ENCODE measurements at regions not wholly inside any gene's neighbourhood (a gene's known extent, or its start where the extent isn't known, plus 50 kb on each side); places are given as distances from the start of the nearest gene placed in this dataset.

GRCh38 chr10:100625816-100626215 lies 90.1 kb downstream of the HIF1AN start:
- intact Hi-C loops (cut with DNase I; ENCODE audit: low total_unique reads), result no loop called here
- Histone ChIP-seq H3K27ac (no peak overlapping the region), H3K27me3 (no peaks in the 10 kb centered on the region), H3K4me3 (no peak overlapping the region), H3K9me3 (no peaks in the 10 kb centered on the region), H3K4me1 (no peaks in the 10 kb centered on the region), H3K36me3 (ENCODE audit: low read depth, missing control alignments) (no peaks in the 10 kb centered on the region)
- 49 to 61% methylated on average over 5 to 8 of the region's 8 CpGs for WGBS, 2 donors
- no peak for DNase-seq
- TF ChIP-seq, protein P1, sequence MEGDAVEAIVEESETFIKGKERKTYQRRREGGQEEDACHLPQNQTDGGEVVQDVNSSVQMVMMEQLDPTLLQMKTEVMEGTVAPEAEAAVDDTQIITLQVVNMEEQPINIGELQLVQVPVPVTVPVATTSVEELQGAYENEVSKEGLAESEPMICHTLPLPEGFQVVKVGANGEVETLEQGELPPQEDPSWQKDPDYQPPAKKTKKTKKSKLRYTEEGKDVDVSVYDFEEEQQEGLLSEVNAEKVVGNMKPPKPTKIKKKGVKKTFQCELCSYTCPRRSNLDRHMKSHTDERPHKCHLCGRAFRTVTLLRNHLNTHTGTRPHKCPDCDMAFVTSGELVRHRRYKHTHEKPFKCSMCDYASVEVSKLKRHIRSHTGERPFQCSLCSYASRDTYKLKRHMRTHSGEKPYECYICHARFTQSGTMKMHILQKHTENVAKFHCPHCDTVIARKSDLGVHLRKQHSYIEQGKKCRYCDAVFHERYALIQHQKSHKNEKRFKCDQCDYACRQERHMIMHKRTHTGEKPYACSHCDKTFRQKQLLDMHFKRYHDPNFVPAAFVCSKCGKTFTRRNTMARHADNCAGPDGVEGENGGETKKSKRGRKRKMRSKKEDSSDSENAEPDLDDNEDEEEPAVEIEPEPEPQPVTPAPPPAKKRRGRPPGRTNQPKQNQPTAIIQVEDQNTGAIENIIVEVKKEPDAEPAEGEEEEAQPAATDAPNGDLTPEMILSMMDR (IDR thresholded peaks at IDR 0.05), result no peak
- no peak for TF ChIP-seq POLR2A (IDR thresholded peaks at IDR 0.05)

GRCh38 chr10:100628061-100628460 lies 92.3 kb downstream of the HIF1AN start:
- intact Hi-C loops (cut with DNase I; ENCODE audit: low total_unique reads), result no loop called here

DNA sequence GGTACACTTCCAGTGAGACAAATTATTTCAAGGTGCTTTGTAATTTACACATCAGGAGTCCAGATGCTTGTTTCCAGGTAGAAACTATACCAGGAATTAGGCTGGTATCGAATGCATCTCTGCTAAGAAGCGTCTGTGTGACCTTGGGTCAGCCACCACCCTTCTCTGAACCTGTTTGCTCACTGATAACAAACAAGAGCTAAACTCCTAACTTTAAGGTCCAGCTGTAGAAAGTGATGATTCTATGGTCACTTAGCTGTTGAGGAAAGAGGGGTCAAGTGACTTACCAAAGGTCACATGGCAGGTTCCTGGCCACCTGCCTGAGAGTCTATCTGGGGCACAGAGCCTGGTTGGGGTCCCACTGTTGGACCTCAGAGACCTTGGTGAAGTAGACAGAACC lies 95.4 kb downstream of the HIF1AN start:
- H3K9me3 ChIP-seq, result no peaks in the 10 kb centered on the region
- no peak overlapping the region for H3K4me3 ChIP-seq
- no peaks in the 10 kb centered on the region for H3K4me1 ChIP-seq
- intact Hi-C loops (cut with DNase I; ENCODE audit: low total_unique reads), result no loop called here
- TF ChIP-seq, protein P1 (IDR thresholded peaks at IDR 0.05), result no peak
- no peak for TF ChIP-seq POLR2A (IDR thresholded peaks at IDR 0.05)
- H3K27ac ChIP-seq, result no peak overlapping the region
- WGBS, 2 donors, result 41 to 50% methylated on average over 2 of the region's 2 CpGs
- no peaks in the 10 kb centered on the region for H3K36me3 ChIP-seq (ENCODE audit: low read depth, missing control alignments)
- no peaks in the 10 kb centered on the region for H3K27me3 ChIP-seq
- DNase-seq, result no peak

More at GRCh38 chr10:100628061-100628460, 92.3 kb downstream of the HIF1AN start:
- no peak for DNase-seq
- H3K4me1 ChIP-seq, result no peaks in the 10 kb centered on the region
- H3K27me3 ChIP-seq, result no peaks in the 10 kb centered on the region
- no peak overlapping the region for H3K4me3 ChIP-seq
- no peaks in the 10 kb centered on the region for H3K9me3 ChIP-seq
- 78 to 79% methylated on average over 10 of the region's 10 CpGs for WGBS, 2 donors
- no peak for TF ChIP-seq POLR2A (IDR thresholded peaks at IDR 0.05)
- TF ChIP-seq, protein P1 (IDR thresholded peaks at IDR 0.05), result no peak
- H3K36me3 ChIP-seq (ENCODE audit: low read depth, missing control alignments), result no peaks in the 10 kb centered on the region
- H3K27ac ChIP-seq, result no peak overlapping the region

DNA sequence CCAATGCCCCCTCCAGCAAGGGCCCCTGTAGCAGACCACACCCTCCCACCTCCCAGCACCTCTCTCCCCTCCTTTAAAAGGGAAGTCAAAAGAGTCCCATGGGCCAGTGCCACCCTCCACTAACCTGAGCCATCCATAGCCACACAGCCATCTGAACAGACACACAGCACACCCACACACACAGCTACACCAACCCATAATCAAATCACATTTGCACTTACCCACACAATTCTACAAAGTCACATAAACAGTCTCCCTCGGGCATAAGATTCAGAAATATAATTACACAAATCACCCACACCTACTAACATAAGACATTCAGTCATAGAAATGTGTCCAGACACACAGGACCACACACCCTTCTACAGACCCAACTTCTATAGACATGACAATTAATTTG lies 96.3 kb downstream of the HIF1AN start:
- Histone ChIP-seq H3K27me3 (no peaks in the 10 kb centered on the region), H3K4me3 (no peak overlapping the region), H3K4me1 (no peaks in the 10 kb centered on the region), H3K36me3 (ENCODE audit: low read depth, missing control alignments) (no peaks in the 10 kb centered on the region), H3K27ac (no peak overlapping the region), H3K9me3 (no peaks in the 10 kb centered on the region)
- no peak for TF ChIP-seq POLR2A (IDR thresholded peaks at IDR 0.05)
- TF ChIP-seq, protein P1 (IDR thresholded peaks at IDR 0.05), result no peak
- no peak for DNase-seq
- intact Hi-C loops (cut with DNase I; ENCODE audit: low total_unique reads), result no loop called here
- 60 to 64% methylated on average over 1 of the region's 1 CpG for WGBS, 2 donors

DNA sequence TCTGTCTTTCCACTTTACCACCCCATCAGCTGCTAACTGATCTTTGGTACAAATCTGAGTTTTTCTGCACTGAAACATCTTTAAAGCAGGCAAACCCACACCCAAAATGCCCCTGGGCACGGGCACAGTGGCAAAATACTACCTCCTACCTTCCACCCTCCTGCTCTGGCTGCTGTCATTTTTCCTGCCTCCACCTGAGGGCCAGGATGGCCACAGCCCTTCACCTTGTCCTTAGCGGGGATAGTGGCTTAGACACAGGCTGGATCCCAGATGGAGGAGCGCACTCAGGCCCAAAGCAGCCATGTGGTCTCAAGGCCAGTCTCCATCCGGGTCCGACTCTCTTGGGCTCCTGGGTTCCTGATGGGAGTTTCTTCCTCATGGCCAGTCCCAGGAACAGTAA lies 98.3 kb downstream of the HIF1AN start:
- H3K27ac ChIP-seq, result no peak overlapping the region
- no peaks in the 10 kb centered on the region for H3K36me3 ChIP-seq (ENCODE audit: low read depth, missing control alignments)
- no peaks in the 10 kb centered on the region for H3K9me3 ChIP-seq
- TF ChIP-seq, protein P1 (IDR thresholded peaks at IDR 0.05), result no peak
- no peak for TF ChIP-seq POLR2A (IDR thresholded peaks at IDR 0.05)
- 50 to 63% methylated on average over 1 to 5 of the region's 5 CpGs for WGBS, 2 donors
- no peak for DNase-seq
- H3K4me1 ChIP-seq, result no peaks in the 10 kb centered on the region
- H3K4me3 ChIP-seq, result no peak overlapping the region
- intact Hi-C loops (cut with DNase I; ENCODE audit: low total_unique reads), result no loop called here
- H3K27me3 ChIP-seq, result no peaks in the 10 kb centered on the region

All from testis (tissue), 2 donors.